Activated CD8-positive, alpha-beta memory T cell treated with anti-CD3 and anti-CD28 coated beads for 48 hours (primary cell): ENCODE measurements at regions not wholly inside any gene's neighbourhood (a gene's known extent, or its start where the extent isn't known, plus 50 kb on each side); places are given as distances from the start of the nearest gene placed in this dataset.
"Not testable (repeated sequence)": the region's sequence is repeated elsewhere in the genome, so short reads cannot be mapped to it uniquely, and the experiment has no call there.

Source experiments
- DNase-seq, 3 experiments: peaks; one replicate each; pipeline ENCODE4 v3.0.0-alpha.2; 2020; ENCODE audit warnings: low read depth in 2 of 3, low spot score in 2 of 3

DNA sequence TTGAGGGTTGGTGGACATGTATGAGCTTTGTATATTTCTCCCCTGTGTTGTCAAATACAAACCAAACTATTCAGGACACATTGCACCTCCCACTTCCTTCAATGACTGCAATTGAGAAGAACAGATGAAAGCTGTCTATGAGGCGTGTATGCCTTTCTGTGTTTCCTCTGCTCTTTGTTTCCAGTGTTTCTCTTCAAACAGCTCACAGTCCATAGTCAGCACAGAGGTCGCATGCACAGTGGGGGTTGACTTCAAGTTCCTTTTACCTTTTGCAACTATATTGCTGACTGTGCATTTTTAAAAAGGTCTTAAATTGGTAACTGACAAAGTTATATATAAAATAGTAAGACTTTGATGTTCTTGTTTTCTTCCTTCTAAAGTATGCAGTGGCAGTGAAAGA, 957.8 kb downstream of the C4orf33 start:
- no peak for DNase-seq

DNA sequence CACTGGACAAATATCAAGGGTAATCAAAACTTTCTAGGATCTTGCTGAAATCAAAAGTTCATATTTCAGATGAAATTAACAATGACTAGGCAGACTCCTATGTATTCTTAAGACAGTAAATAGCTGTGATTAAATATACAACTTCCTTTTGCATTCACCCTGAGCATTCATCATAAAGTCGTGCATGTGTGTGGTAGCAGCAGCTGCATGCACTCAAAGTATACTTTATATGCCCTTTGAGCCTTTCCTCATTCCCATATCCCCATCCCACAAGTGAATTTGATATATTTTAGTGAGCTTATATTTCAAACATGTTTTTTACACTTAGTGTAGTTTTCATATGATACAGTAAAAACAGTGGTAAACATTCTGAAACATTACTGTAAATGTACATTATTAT, 959.0 kb downstream of the C4orf33 start:
- DNase-seq = no peak

DNA sequence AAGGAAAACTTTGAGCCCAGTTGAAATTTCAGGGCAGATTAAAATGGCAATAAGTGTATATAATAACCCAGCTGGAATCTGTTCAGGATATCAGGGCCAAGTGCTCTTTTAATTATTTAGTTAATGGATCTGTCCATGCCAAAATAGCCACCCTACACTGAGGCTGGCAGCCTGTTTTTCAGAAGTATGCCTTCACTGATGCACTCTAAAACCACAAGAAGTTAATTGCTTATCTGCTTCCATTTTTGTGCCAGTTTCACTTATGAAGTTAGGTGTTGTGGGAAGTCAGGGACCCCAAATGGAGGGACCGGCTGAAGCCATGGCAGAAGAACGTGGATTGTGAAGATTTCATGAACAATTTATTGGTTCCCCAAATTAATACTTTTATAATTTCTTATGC, 960.3 kb downstream of the C4orf33 start:
- DNase-seq = no peak

GRCh38 chr4:130064471-130064870, 968.5 kb downstream of the C4orf33 start:
- DNase-seq = no peak

DNA sequence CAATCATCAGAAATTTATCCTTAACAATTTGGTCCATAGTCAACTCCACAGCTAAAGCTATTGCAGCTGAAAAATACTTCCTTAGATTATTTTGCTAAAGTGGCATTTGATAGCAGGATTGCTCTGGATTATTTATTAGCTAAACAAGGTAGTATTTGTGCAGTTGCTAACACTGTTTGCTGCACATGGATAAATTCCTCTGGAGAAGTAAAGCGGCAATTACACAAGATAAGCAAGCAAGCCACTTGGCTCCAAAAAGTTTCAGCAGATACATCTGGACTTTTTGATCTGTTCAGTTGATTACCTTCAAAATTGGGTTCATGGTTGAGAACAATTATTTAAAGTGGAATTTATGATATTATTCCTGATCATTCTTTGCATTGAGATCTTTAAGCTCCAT, 971.5 kb downstream of the C4orf33 start:
- no peak for DNase-seq

GRCh38 chr4:130068072-130068471, 972.1 kb downstream of the C4orf33 start:
- no peak for DNase-seq

DNA sequence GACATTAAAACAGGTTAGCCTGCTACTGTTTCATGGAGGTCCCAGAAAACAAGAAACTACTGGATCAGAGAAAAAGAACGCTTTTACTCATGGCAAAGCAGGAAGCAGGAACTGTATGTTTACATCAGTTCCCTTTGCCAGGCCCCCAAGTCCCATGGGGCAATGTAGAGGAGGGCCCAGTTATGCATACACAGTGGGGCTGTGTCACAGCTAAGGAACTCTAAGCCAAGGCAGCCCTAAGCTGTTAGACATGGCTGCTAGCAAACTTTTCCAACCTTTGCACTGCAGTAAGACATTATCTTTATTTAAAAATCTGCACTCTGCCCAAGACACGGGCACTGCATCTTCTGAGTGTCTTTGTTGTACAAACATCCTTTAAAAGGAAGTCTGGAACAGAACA, 975.8 kb downstream of the C4orf33 start:
- no peak for DNase-seq

- no peak for DNase-seq
These were observed 977.3 kb downstream of the C4orf33 start for GRCh38 chr4:130073145-130073790.

DNA sequence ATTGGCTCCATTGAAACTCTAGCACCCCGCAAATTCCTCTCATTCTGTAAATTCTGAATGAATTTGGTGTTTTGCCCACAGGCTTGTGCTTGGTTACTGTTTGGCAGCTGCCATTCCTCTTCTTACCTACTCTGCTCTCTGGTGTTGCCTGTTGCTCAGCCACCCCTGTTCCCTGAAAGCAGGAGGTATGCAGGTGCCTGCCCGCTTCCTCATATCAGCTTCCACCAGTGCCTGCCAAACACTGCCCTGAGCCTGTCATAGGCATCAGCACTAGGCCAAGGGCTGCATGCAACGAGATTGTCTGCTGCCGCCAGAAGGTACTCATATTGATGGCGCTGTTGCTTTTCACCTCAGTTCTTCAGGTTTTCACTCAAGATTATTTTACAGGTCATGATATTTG, 978.1 kb downstream of the C4orf33 start:
- DNase-seq = no peak

DNA sequence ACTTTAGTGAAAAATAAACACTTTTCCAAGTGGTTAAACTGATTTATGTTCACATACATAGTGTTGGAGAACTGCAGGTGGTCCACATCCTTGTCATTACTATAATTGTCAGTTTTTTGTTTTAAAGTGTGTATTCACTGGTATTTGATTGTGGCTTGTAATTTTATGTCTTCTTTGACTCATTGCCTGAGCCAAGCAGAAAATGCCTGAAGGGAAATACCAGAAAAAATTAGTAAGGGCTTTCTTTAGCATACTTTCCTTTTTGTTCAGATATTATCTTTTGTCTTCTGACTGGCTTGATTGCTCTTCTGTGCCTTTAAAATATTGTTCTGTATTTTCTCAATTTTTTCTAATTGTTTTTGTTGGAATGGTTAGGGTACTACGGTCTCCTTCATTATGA, 981.3 kb downstream of the C4orf33 start:
- no peak for DNase-seq

- DNase-seq = not testable (repeated sequence)
These were observed 983.1 kb downstream of the C4orf33 start for GRCh38 chr4:130079027-130079426.

DNA sequence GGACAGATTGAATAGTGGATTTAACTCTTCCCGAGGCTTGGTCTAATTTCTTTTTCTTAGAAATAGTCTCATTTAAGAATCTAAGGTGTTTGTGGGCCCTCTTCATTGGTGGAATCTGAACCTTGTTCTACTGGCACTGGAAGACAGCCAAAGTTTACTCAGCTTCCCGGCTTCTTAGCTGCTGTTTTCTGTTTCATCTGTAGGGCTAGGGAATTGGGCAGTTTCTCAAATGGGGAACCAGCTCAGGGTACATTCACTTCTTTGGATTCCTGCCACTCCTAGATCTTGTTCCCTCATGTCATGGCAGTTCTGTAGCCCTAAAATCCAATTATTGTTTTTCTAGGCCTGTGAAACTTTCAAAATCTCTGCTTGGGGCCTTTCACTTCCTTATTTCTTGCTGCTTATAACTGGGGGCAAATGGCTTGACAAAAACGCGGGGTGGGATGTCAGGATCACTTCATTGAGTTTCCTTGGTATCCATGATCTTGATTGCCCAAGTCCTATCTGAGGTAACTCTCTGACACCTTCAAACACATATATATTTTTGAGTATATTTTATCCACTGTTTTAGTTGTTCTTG, 985.0 kb downstream of the C4orf33 start:
- no peak for DNase-seq

- no peak for DNase-seq
These were observed 994.5 kb downstream of the C4orf33 start for GRCh38 chr4:130090427-130090826.

DNA sequence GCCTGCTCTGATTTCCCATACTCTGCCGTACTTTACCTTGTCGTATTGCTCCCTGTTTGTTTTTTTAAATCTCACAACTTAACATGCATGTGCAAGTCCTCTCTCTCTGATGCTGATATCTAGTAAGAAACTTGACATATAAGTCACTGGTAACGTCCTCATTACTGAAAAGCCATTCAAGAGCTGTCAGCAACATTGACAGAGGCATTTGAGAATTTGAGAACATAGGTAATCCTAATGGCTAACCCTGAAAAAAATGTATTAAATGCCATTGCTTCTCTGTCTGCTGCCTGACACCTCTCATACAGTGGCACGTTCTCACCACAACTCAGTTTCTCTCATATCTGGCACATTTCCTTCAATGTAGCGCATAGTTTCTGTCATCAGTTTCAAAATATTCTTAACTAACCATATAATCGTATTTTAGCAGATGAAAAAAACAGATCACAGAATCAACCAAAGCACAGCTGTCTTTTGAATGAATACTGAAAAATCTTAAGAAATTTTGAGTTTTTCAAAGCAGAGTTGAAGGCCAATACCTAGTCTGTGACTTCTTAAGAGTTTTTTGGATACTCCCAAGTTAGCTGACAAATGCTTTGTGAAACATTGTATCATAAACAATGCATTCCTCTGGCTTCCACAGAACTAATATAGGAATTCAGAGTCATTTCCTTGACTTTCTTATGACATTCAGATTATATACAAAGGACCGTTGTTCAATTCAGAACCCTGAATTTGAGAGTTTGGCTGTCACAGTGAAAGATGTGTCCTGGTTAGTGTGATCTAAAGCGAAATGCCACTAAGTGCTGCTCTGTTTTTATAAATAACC, 996.4 kb downstream of the C4orf33 start:
- DNase-seq = no peak

DNA sequence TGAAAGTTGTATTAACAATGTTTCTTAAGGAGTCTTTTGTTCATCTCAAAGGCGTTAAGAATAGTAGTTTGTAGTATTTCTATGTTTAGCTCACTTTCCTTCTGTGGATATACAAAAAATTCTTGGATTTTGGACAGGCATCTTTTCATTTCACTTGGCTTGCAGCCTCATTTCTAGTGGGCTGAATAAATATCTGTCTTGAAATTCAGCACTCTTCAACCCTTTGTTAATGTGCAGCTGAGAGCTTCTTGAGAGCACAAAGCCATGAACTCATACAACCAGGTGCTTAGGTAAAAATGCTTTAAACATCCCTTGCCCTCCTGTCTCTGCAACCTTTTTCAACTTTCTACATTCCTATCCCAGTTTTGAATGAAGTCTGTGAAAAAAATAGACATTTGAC, 1003.2 kb downstream of the C4orf33 start:
- no peak for DNase-seq

DNA sequence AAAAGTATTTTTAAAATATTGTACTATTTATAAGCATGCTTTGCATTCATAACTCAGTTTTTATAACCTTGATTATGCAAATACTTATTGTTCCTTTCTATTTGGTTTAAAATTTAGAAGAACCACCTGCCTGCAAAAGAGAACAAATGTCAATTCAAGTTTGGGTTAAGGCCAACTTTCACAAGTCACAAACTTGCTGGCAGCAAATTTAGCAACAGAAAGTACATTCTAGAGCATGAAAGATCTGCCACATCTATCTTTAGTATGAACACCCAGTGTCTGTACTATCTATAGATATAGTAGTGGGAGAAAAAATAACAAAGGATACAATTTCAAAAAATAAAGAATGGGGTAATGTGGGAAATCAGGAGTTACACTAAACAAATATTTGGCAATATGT, 1014.2 kb downstream of the C4orf33 start:
- DNase-seq = no peak

- DNase-seq = no peak
These were observed 1014.8 kb downstream of the C4orf33 start for GRCh38 chr4:130110770-130111169.

- DNase-seq = no peak
These were observed 1028.1 kb downstream of the C4orf33 start for GRCh38 chr4:130124066-130124465.

DNA sequence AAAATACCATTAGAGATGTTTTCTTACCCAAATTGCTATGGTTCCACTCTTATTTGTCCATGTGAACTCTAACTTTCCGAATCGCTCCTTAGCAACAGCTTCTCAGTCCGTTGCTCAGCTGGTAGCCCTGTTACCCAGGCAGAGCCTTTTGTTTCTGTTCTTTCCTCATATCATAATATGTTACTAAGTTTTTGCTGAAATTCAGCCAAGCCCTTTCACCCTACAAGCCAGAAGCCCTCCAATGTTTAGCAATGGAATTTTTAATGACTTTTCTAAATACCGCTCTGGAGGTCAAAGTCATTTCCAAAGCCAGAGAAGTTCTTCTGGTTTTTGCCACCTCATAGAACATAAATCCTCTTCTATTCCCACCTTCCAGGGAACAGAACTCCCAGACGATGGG, 1029.5 kb downstream of the C4orf33 start:
- DNase-seq = no peak

GRCh38 chr4:130127297-130127696, 1031.3 kb downstream of the C4orf33 start:
- no peak for DNase-seq

- DNase-seq = no peak
These were observed 1035.6 kb downstream of the C4orf33 start for GRCh38 chr4:130131536-130131935.

DNA sequence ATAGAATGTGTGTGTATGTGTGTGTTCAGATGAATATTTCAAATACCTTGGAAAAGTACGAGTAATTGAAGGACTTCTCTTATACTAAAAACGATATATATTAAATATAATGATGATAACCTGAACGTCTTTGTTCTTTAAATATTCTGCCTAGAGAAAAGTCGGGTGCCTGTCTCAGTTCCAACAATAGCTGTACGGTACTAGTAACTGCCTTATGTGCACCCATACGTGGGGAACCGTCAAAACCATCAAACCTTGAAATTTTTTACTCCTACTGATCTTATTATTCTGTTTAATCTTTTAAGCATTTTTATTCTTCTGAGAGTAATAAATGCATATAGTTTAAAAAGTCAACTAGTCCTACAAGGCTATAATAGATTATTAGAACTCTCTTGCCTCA, 1045.7 kb downstream of the C4orf33 start:
- DNase-seq = no peak
